Keratinocyte (primary cell): ENCODE measurements at regions not wholly inside any gene's neighbourhood (a gene's known extent, or its start where the extent isn't known, plus 50 kb on each side); places are given as distances from the start of the nearest gene placed in this dataset.

Experiments
- DNase-seq: peaks from one replicate; pipeline ENCODE4 v3.0.0-alpha.2; 2011; ENCODE audit warnings: low read depth, missing footprints, low spot score
- FAIRE-seq: peaks from 2 replicates; lab custom pipeline; 2011; peaks lifted over from hg19 to GRCh38; lab: Jason Lieb, UNC
- H2AFZ ChIP-seq: 2 replicates; pipeline ENCODE4 v1.6.0; 2012; ENCODE audit warnings: low read length, control low read depth, inconsistent platforms; ENCODE audit not compliant: control insufficient read depth
- H3K27ac ChIP-seq: 2 replicates; pipeline ENCODE4 v1.5.1; 2011; ENCODE audit warnings: low read length; ENCODE audit not compliant: control insufficient read depth, insufficient read depth
- H3K27me3 ChIP-seq: 3 replicates; pipeline ENCODE4 v1.6.0; 2011; ENCODE audit warnings: low read length; ENCODE audit not compliant: control insufficient read depth, insufficient read depth; ENCODE audit errors: extremely low read depth
- H3K36me3 ChIP-seq, 2 experiments: 2 replicates in 1 of 2; 3 replicates in 1 of 2; pipeline ENCODE4 v1.5.1; 2011; ENCODE audit warnings: low read length in 2 of 2, mild to moderate bottlenecking in 1 of 2; ENCODE audit not compliant: control insufficient read depth in 2 of 2, insufficient read depth in 2 of 2; ENCODE audit errors: extremely low read depth in 1 of 2
- H3K4me1 ChIP-seq: 3 replicates; pipeline ENCODE4 v1.5.1; 2011; ENCODE audit warnings: low read length; ENCODE audit not compliant: control insufficient read depth, insufficient read depth; ENCODE audit errors: extremely low read depth
- H3K4me2 ChIP-seq: 3 replicates; pipeline ENCODE4 v1.6.0; 2011; ENCODE audit warnings: low read depth, low read length; ENCODE audit not compliant: control insufficient read depth, insufficient read depth; ENCODE audit errors: extremely low read depth
- H3K4me3 ChIP-seq, 3 experiments: fragments of 200-600 bp in 1 of 3; sonication (generic) in 1 of 3; 2 replicates in 2 of 3; 3 replicates in 1 of 3; pipeline ENCODE4 v1.5.1; 2011 to 2016; ENCODE audit warnings: low read length in 3 of 3, mild to moderate bottlenecking in 3 of 3, control low read depth in 2 of 3, inconsistent platforms in 1 of 3, low read depth in 1 of 3, mixed read lengths in 1 of 3, mixed run types in 1 of 3, moderate library complexity in 1 of 3; ENCODE audit not compliant: control insufficient read depth in 2 of 3, insufficient read depth in 2 of 3; ENCODE audit errors: extremely low read depth in 1 of 3
- H3K79me2 ChIP-seq: 2 replicates; pipeline ENCODE4 v1.6.0; 2012; ENCODE audit warnings: low read length; ENCODE audit not compliant: control insufficient read depth, insufficient read depth
- H3K9ac ChIP-seq: 3 replicates; pipeline ENCODE4 v1.6.0; 2011; ENCODE audit warnings: low read length; ENCODE audit not compliant: control insufficient read depth, insufficient read depth; ENCODE audit errors: extremely low read depth
- H3K9me1 ChIP-seq: 3 replicates; pipeline ENCODE4 v1.6.0; 2011; ENCODE audit warnings: low read length; ENCODE audit not compliant: control insufficient read depth, insufficient read depth; ENCODE audit errors: extremely low read depth
- H3K9me3 ChIP-seq: 2 replicates; pipeline ENCODE4 v1.5.1; 2012; ENCODE audit warnings: low read depth, low read length; ENCODE audit not compliant: control insufficient read depth
- H4K20me1 ChIP-seq: 3 replicates; pipeline ENCODE4 v1.6.0; 2011; ENCODE audit warnings: low read length; ENCODE audit not compliant: control insufficient read depth, insufficient read depth; ENCODE audit errors: extremely low read depth
- EZH2 ChIP-seq: IDR thresholded peaks from one replicate; pipeline ENCODE4 v1.6.1; 2012; ENCODE audit warnings: inconsistent platforms, mild to moderate bottlenecking, low read length, moderate library complexity
- dilution Hi-C: fragments of 300-500 bp; cut with MboI; formaldehyde crosslinking; loops from one replicate; pipeline ENCODE4 v1.7.0; 2020; ENCODE audit warnings: low sequenced_read_pairs; ENCODE audit not compliant: extremely low pct_ligation_motif_present
- TF ChIP-seq, protein P1 (sequence below), 3 experiments: IDR thresholded peaks in 1 of 3; conservative IDR thresholded peaks in 1 of 3; optimal IDR thresholded peaks in 1 of 3; 2 replicates in 2 of 3; 3 replicates in 1 of 3; pipeline versions ENCODE3 to v1.5.1; 2011; ENCODE audit warnings: low read length in 3 of 3, mild to moderate bottlenecking in 3 of 3, moderate library complexity in 2 of 3, control low read depth in 1 of 3, inconsistent platforms in 1 of 3; ENCODE audit not compliant: insufficient read depth in 2 of 3; ENCODE audit errors: extremely low read depth in 1 of 3

DNA sequence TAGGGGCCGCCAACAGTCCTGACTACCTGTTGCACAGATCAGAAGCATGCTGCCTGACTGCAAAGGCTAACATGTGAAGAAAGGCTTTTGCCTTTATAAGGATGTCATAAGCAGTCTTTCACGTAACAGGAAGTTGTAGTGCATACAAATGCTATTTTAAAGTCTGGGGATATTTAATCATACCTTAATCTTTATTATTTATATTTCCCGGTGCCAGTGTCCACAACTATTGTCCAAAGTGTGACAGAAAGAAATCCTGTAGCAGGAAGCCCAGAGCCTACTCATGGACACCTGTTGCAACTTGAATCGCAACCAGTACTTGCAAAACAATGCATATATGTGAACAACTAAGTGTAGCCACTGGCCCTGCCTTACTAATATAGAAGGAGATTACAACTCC, 235.8 kb downstream of the ALDH8A1 start:
- no peak overlapping the region for H3K9ac ChIP-seq

DNA sequence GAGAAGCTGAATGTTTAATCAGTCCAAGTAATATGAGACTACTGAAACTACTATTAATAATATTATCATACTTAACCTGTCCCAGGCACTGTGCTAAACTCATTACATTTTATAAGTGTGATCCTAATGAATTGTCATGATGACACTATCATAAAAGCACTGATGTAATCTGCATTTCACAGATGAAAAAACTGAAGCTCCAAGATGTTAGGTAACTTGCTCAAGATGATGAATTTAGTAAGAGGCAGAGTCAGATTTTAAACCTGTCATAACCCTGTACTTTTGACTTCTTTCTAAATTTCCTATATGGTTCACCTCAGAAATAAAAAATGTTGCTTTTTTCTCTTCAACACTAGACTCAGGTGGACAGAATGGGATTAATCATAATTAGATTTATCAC, 237.6 kb downstream of the ALDH8A1 start:
- dilution Hi-C loops, result no loop called here
- H3K9me3 ChIP-seq, result no peaks in the 10 kb centered on the region
- H3K27ac ChIP-seq, result no peak overlapping the region
- TF ChIP-seq EZH2, result no peak
- TF ChIP-seq, protein P1, sequence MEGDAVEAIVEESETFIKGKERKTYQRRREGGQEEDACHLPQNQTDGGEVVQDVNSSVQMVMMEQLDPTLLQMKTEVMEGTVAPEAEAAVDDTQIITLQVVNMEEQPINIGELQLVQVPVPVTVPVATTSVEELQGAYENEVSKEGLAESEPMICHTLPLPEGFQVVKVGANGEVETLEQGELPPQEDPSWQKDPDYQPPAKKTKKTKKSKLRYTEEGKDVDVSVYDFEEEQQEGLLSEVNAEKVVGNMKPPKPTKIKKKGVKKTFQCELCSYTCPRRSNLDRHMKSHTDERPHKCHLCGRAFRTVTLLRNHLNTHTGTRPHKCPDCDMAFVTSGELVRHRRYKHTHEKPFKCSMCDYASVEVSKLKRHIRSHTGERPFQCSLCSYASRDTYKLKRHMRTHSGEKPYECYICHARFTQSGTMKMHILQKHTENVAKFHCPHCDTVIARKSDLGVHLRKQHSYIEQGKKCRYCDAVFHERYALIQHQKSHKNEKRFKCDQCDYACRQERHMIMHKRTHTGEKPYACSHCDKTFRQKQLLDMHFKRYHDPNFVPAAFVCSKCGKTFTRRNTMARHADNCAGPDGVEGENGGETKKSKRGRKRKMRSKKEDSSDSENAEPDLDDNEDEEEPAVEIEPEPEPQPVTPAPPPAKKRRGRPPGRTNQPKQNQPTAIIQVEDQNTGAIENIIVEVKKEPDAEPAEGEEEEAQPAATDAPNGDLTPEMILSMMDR (optimal IDR thresholded peaks at IDR 0.05 in 1 of 3, IDR thresholded peaks at IDR 0.05 in 1 of 3, conservative IDR thresholded peaks at IDR 0.05 in 1 of 3; ENCODE audit: extremely low read depth in 1 of 3, insufficient read depth in 2 of 3, low read length in 3 of 3), result no peak
- H3K4me2 ChIP-seq, result no peak overlapping the region
- H2AFZ ChIP-seq, result no peak overlapping the region
- H3K36me3 ChIP-seq, result no peaks in the 10 kb centered on the region
- H3K9me1 ChIP-seq, result no peaks in the 10 kb centered on the region
- H3K4me3 ChIP-seq, result no peak overlapping the region
- DNase-seq, result no peak
- no peak overlapping the region for H3K9ac ChIP-seq
- peaks cover 2% of the 10 kb centered on the region for H3K27me3 ChIP-seq
- no peaks in the 10 kb centered on the region for H4K20me1 ChIP-seq
- H3K4me1 ChIP-seq, result no peaks in the 10 kb centered on the region
- no peak for FAIRE-seq
- H3K79me2 ChIP-seq, result no peaks in the 10 kb centered on the region

More for the DNA sequence above, 235.8 kb downstream of the ALDH8A1 start:
- Histone ChIP-seq H3K4me2 (no peak overlapping the region), H3K4me3 (no peak overlapping the region), H4K20me1 (no peaks in the 10 kb centered on the region), H3K9me1 (no peaks in the 10 kb centered on the region), H2AFZ (no peak overlapping the region), H3K36me3 (no peaks in the 10 kb centered on the region), H3K79me2 (no peaks in the 10 kb centered on the region), H3K9me3 (no peaks in the 10 kb centered on the region), H3K4me1 (no peaks in the 10 kb centered on the region), H3K27ac (no peak overlapping the region), H3K27me3 (no peaks in the 10 kb centered on the region)
- DNase-seq (no peak), FAIRE-seq (no peak)
- TF ChIP-seq, protein P1 (optimal IDR thresholded peaks at IDR 0.05 in 1 of 3, IDR thresholded peaks at IDR 0.05 in 1 of 3, conservative IDR thresholded peaks at IDR 0.05 in 1 of 3; ENCODE audit: extremely low read depth in 1 of 3, insufficient read depth in 2 of 3, low read length in 3 of 3), result no peak
- TF ChIP-seq EZH2, result no peak
- dilution Hi-C loops, result no loop called here
